GM19463 (cell line): ENCODE measurements at regions not wholly inside any gene's neighbourhood (a gene's known extent, or its start where the extent isn't known, plus 50 kb on each side); places are given as distances from the start of the nearest gene placed in this dataset.
A peak's percentile ranks its signal among the peaks of the same experiment; 100 is the strongest.

Experiments
- ATAC-seq: cut with Tn5 transposase; IDR thresholded peaks from one replicate; pipeline ENCODE4 v1.9.1; 2021; ENCODE audit warnings: mild to moderate bottlenecking, moderate library complexity; ENCODE audit not compliant: unreplicated experiment

DNA sequence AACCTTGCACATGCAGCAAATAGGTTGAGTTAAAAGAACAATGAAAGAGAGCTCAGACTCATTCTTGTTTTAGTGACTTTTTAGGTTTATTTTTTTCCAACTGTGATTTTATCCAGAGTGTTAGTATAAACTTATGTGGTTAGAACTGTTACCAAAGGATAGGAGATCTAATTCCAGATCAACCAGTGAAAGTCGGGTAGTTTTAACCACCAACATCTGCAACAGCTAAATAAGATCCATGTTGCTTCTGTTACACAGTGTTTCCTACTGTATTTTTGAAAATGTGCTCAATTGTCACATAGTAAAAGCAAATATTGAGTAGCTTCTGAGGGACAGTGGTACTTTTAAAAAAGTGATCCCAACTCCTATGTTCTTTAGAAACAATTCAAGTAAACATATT, 53.9 kb upstream of the ARGLU1 start:
- ATAC-seq: no peak

DNA sequence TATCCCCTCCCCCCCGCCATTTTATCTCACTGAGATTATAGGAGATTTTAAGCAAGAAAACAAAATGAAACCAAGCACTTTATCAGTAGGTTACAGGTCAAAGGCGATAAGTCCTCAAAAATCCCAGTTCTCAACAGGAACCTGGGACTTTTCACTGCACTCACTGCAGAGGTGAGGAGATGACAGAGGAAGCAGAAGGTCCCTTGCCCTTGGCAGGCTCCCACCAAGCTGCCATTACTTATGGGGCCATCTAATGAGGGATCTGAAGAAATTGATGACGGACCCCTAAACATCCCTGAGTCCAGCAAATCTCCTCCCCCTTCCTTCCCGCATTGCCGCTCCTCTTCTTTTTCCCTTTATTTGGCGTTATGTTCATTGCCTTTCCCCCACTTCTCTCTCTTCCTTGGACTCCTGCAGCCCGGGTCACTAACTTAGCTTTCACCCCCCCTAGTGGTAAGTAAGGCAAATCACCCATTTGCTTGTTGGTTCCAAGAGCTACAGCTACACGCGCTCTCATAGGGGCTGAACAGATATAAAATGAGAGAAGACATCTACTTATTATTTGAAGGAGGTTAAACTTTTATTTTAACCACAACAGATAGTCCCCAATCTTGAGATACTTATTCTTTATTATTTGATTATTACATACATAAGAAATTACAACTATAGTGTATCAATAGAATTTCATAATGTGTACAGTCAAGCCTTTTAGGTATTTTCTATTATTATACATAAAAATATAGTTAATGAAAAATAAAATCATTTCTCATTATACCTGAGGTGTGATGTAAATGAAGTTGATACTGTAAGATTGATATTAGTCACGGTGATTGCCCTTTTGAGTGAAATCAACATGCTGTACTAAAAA, 52.0 kb upstream of the ARGLU1 start:
- ATAC-seq: peak; percentile 99
